MCF 10A (cell line): ENCODE measurements at regions not wholly inside any gene's neighbourhood (a gene's known extent, or its start where the extent isn't known, plus 50 kb on each side); places are given as distances from the start of the nearest gene placed in this dataset.

Source experiments
- BruUV-seq: library from RNA; stranded (reverse); fragments of 400-500 nt; replicated peaks from 2 replicates; lab custom pipeline; 2021; lab: Mats Ljungman, UMichigan
- CTCF ChIA-PET: fragments of 300-600 bp; sonication (Branson Sonifier 250); formaldehyde crosslinking; extraction: SDS; loops from one replicate; lab custom pipeline; 2021; ENCODE audit warnings: antibody characterized with exemption, inconsistent platforms; lab: Yijun Ruan, JAX
- POLR2A ChIA-PET: fragments of 300-600, 350-650 bp; sonication (Branson Sonifier 250); formaldehyde crosslinking; extraction: SDS; loops from one replicate; lab custom pipeline; 2020; ENCODE audit warnings: antibody characterized with exemption, inconsistent platforms; lab: Yijun Ruan, JAX
- DNase-seq: peaks from one replicate; pipeline ENCODE4 v3.0.0-alpha.2; 2018; ENCODE audit not compliant: unreplicated experiment
- H3K27ac Mint-ChIP-seq: one replicate; pipeline ENCODE4 v1.8.0; 2022; ENCODE audit warnings: mild to moderate bottlenecking, low read depth, mixed read lengths; ENCODE audit not compliant: unreplicated experiment
- H3K27me3 Mint-ChIP-seq: one replicate; pipeline ENCODE4 v1.8.0; 2022; ENCODE audit warnings: mixed read lengths; ENCODE audit not compliant: insufficient read depth, unreplicated experiment
- H3K36me3 Mint-ChIP-seq: one replicate; pipeline ENCODE4 v1.8.0; 2022; ENCODE audit warnings: mild to moderate bottlenecking, moderate library complexity, mixed read lengths; ENCODE audit not compliant: insufficient read depth, unreplicated experiment
- H3K4me1 Mint-ChIP-seq: one replicate; pipeline ENCODE4 v1.8.0; 2022; ENCODE audit warnings: mixed read lengths; ENCODE audit not compliant: insufficient read depth, unreplicated experiment
- H3K4me3 Mint-ChIP-seq: one replicate; pipeline ENCODE4 v1.8.0; 2022; ENCODE audit warnings: mild to moderate bottlenecking, moderate library complexity, mixed read lengths; ENCODE audit not compliant: unreplicated experiment
- H3K9me3 Mint-ChIP-seq: one replicate; pipeline ENCODE4 v1.8.0; 2022; ENCODE audit warnings: mixed read lengths; ENCODE audit not compliant: unreplicated experiment
- CTCF ChIP-seq: fragments of 200-600 bp; IDR thresholded peaks from one replicate; pipeline ENCODE4 v1.8.0; 2022; ENCODE audit warnings: antibody characterized with exemption, mild to moderate bottlenecking; ENCODE audit not compliant: unreplicated experiment
- intact Hi-C: fragments of 100-400 bp; cut with micrococcal nuclease; formaldehyde crosslinking; loops from 2 replicates; pipeline ENCODE4 v1.14.1; 2022

GRCh38 chr13:109285586-109285985 lies 500.8 kb downstream of the IRS2 start:
- H3K27ac Mint-ChIP-seq = no peak overlapping the region
- TF ChIP-seq CTCF = no peak
- BruUV-seq = no TSS peak
- DNase-seq = no peak
- no peaks in the 10 kb centered on the region for H3K27me3 Mint-ChIP-seq
- no peaks in the 10 kb centered on the region for H3K36me3 Mint-ChIP-seq
- CTCF ChIA-PET = interaction anchor here (0.8 kb wide), 1 partner anchor 343 kb away, joined by 3 read pairs; no protein-coding TSS in a partner anchor
- H3K4me3 Mint-ChIP-seq = no peak overlapping the region
- H3K4me1 Mint-ChIP-seq = no peaks in the 10 kb centered on the region
- POLR2A ChIA-PET = interaction anchor here (0.7 to 1.4 kb wide), 3 partner anchors 13 to 55 kb away, joined by 3 to 4 read pairs (median 3); no protein-coding TSS in a partner anchor
- intact Hi-C loops = no loop called here
- no peaks in the 10 kb centered on the region for H3K9me3 Mint-ChIP-seq

GRCh38 chr13:109281903-109282635 lies 504.3 kb downstream of the IRS2 start:
- Mint-ChIP-seq H3K9me3 (no peaks in the 10 kb centered on the region), H3K4me3 (no peak overlapping the region), H3K27me3 (no peaks in the 10 kb centered on the region), H3K27ac (no peak overlapping the region), H3K36me3 (no peaks in the 10 kb centered on the region), H3K4me1 (no peaks in the 10 kb centered on the region)
- DNase-seq = no peak
- ChIA-PET POLR2A (interaction anchor here (0.7 to 1.5 kb wide), 2 partner anchors 8 to 155 kb away, joined by 3 to 4 read pairs; no protein-coding TSS in a partner anchor), CTCF (interaction anchor here (0.6 to 1.0 kb wide), 3 partner anchors 8 to 476 kb away, joined by 3 to 4 read pairs (median 3); no protein-coding TSS in a partner anchor)
- intact Hi-C loops = no loop called here
- no peak for TF ChIP-seq CTCF
- BruUV-seq = no TSS peak

GRCh38 chr13:109281017-109281902 lies 505.1 kb downstream of the IRS2 start:
- no peak overlapping the region for H3K27ac Mint-ChIP-seq
- no peak overlapping the region for H3K4me3 Mint-ChIP-seq
- BruUV-seq = no TSS peak
- intact Hi-C loops = no loop called here
- no peak for TF ChIP-seq CTCF
- H3K4me1 Mint-ChIP-seq = no peaks in the 10 kb centered on the region
- DNase-seq = no peak
- no peaks in the 10 kb centered on the region for H3K27me3 Mint-ChIP-seq
- POLR2A ChIA-PET = interaction anchor here (1.5 kb wide), 1 partner anchor 8 kb away, joined by 4 read pairs; no protein-coding TSS in a partner anchor
- peaks cover 3% of the 10 kb centered on the region for H3K36me3 Mint-ChIP-seq
- CTCF ChIA-PET = interaction anchor here (0.7 kb wide), 1 partner anchor 475 kb away, joined by 4 read pairs; no protein-coding TSS in a partner anchor
- H3K9me3 Mint-ChIP-seq = no peaks in the 10 kb centered on the region
